SIG-M5 treated with dmso at 0.1 percent for 504 hours (cell line): ENCODE measurements at regions not wholly inside any gene's neighbourhood (a gene's known extent, or its start where the extent isn't known, plus 50 kb on each side); places are given as distances from the start of the nearest gene placed in this dataset.

Experiments used
- DNase-seq: peaks from one replicate; lab custom pipeline; 2025; ENCODE audit not compliant: unreplicated experiment; lab: John Stamatoyannopoulos, UW

GRCh38 chr9:86732514-86733171 is 214.7 kb downstream of the GAS1 start:
- DNase-seq, result no peak

- DNase-seq, result no peak
Measured at GRCh38 chr9:86731511-86732063, 215.7 kb downstream of the GAS1 start.

GRCh38 chr9:86730163-86730928 is 217.0 kb downstream of the GAS1 start:
- DNase-seq, result no peak

GRCh38 chr9:86724529-86724928 is 222.8 kb downstream of the GAS1 start:
- DNase-seq, result no peak

- no peak for DNase-seq
Measured at GRCh38 chr9:86723346-86723745, 224.0 kb downstream of the GAS1 start.

GRCh38 chr9:86722706-86723075 is 224.6 kb downstream of the GAS1 start:
- no peak for DNase-seq

GRCh38 chr9:86721843-86722705 is 225.2 kb downstream of the GAS1 start:
- no peak for DNase-seq

- no peak for DNase-seq
Measured at GRCh38 chr9:86721226-86721781, 226.0 kb downstream of the GAS1 start.

- DNase-seq, result no peak
Measured at GRCh38 chr9:86720639-86721225, 226.6 kb downstream of the GAS1 start.

- DNase-seq, result no peak
Measured at GRCh38 chr9:86718388-86719049, 228.8 kb downstream of the GAS1 start.

- DNase-seq, result no peak
Measured at GRCh38 chr9:86716326-86716922, 230.9 kb downstream of the GAS1 start.

GRCh38 chr9:86714999-86715398 is 232.3 kb downstream of the GAS1 start:
- DNase-seq, result no peak

GRCh38 chr9:86713970-86714369 is 233.3 kb downstream of the GAS1 start:
- DNase-seq, result no peak

- no peak for DNase-seq
Measured at GRCh38 chr9:86713470-86713869, 233.8 kb downstream of the GAS1 start.

GRCh38 chr9:86708918-86709835 is 238.1 kb downstream of the GAS1 start:
- DNase-seq, result no peak

GRCh38 chr9:86707932-86708510 is 239.3 kb downstream of the GAS1 start:
- no peak for DNase-seq

- DNase-seq, result no peak
Measured at GRCh38 chr9:86706391-86706790, 240.9 kb downstream of the GAS1 start.

- no peak for DNase-seq
Measured at GRCh38 chr9:86705490-86705889, 241.8 kb downstream of the GAS1 start.
